AG04449 (cell line): ENCODE measurements at regions not wholly inside any gene's neighbourhood (a gene's known extent, or its start where the extent isn't known, plus 50 kb on each side); places are given as distances from the start of the nearest gene placed in this dataset.
"Not testable (repeated sequence)": the region's sequence is repeated elsewhere in the genome, so short reads cannot be mapped to it uniquely, and the experiment has no call there.

Experiments
- CTCF ChIA-PET: fragments of 350-600 bp; formaldehyde crosslinking; extraction: SDS; loops from one replicate; lab custom pipeline; 2021; ENCODE audit warnings: antibody characterized with exemption; lab: Yijun Ruan, JAX
- POLR2A ChIA-PET: fragments of 400-600, 350-600 bp; formaldehyde crosslinking; extraction: SDS; loops from one replicate; lab custom pipeline; 2020; ENCODE audit warnings: antibody characterized with exemption, inconsistent platforms; lab: Yijun Ruan, JAX
- DNase-seq: peaks from one replicate; pipeline ENCODE4 v3.0.0-alpha.2; 2010; ENCODE audit warnings: low read depth, low spot score
- H3K4me3 ChIP-seq: 2 replicates; pipeline ENCODE4 v1.5.1; 2011; ENCODE audit warnings: low read depth, mild to moderate bottlenecking, control low read depth, low read length
- TF ChIP-seq, protein P1 (sequence below): IDR thresholded peaks from one replicate; pipeline ENCODE4 v1.5.1; 2011; ENCODE audit warnings: mild to moderate bottlenecking, moderate library complexity, low read length, control low read depth, inconsistent platforms; ENCODE audit not compliant: insufficient read depth; ENCODE audit errors: missing control alignments

DNA sequence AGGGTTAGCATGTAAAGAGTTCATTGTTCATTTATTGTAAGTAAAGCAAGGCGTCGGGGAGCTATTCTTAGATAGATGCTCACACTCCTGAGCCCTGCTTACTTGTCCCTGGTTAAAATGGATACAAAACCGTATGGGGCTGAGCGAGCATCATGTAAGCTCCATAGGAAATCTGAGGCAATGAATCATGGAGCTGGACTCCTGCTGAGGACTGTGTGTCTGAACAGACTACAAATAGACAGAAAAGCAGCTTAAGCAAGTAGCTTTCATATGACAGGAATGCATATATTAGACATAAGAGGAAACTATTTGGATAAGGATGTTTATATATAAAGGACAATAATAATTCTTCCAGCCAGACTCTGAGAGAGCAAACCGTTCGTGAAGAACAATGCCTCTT, 604.9 kb upstream of the PTBP2 start:
- TF ChIP-seq, protein P1, sequence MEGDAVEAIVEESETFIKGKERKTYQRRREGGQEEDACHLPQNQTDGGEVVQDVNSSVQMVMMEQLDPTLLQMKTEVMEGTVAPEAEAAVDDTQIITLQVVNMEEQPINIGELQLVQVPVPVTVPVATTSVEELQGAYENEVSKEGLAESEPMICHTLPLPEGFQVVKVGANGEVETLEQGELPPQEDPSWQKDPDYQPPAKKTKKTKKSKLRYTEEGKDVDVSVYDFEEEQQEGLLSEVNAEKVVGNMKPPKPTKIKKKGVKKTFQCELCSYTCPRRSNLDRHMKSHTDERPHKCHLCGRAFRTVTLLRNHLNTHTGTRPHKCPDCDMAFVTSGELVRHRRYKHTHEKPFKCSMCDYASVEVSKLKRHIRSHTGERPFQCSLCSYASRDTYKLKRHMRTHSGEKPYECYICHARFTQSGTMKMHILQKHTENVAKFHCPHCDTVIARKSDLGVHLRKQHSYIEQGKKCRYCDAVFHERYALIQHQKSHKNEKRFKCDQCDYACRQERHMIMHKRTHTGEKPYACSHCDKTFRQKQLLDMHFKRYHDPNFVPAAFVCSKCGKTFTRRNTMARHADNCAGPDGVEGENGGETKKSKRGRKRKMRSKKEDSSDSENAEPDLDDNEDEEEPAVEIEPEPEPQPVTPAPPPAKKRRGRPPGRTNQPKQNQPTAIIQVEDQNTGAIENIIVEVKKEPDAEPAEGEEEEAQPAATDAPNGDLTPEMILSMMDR: no peak
- ChIA-PET POLR2A (no interaction called here), CTCF (no interaction called here)

GRCh38 chr1:96130432-96130831, 591.2 kb upstream of the PTBP2 start:
- no peak overlapping the region for H3K4me3 ChIP-seq
- no peak for DNase-seq
- TF ChIP-seq, protein P1: no peak
- ChIA-PET POLR2A (no interaction called here), CTCF (no interaction called here)

More for the DNA sequence above, 604.9 kb upstream of the PTBP2 start:
- no peak for DNase-seq
- H3K4me3 ChIP-seq: no peak overlapping the region

DNA sequence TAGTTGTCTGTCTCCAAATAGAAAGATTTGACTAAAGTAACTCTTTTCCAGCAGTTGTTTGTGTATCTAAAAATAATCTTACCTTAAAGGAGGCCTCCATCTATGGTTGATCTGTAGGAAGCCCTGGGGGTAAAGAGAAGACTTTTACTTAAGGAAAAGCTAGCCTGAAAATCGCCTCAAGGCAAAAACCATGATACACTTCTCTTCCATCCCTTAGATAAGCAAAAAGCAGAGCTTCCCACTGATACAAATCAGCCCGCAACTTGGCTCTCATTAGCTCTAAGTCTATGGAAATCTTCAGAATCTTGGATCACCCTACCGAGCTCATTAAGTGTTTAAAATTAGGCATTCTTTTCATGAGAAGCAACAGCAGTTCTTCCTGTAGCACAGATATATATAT, 576.9 kb upstream of the PTBP2 start:
- POLR2A ChIA-PET: no interaction called here

DNA sequence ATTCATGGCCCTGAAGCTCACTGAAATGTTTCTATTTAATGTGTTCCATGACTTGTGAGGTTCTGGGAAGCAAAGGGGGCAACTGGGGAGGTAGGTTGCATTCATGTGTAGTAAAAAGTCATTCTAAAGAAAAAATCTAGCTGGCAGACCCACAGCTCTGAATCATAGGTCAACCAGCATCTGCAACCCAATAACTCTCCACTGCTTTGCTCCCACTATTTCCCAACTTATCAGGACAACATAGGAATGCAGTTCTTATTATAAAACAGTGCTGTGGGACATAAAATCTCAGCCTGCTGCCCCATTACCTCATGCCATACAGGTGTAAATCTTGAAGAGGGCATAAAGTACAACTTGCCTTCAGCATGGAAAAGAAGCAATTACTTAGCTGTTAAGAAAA, 576.1 kb upstream of the PTBP2 start:
- TF ChIP-seq, protein P1: no peak
- ChIA-PET CTCF (no interaction called here), POLR2A (no interaction called here)
- DNase-seq: no peak
- no peak overlapping the region for H3K4me3 ChIP-seq

More for the DNA sequence above, 576.9 kb upstream of the PTBP2 start:
- H3K4me3 ChIP-seq: no peak overlapping the region
- TF ChIP-seq, protein P1: no peak
- CTCF ChIA-PET: no interaction called here
- DNase-seq: no peak

GRCh38 chr1:96152957-96153356, 568.6 kb upstream of the PTBP2 start:
- POLR2A ChIA-PET, CTCF ChIA-PET, DNase-seq, H3K4me3 ChIP-seq: not testable (repeated sequence)

- TF ChIP-seq, protein P1: no peak
- ChIA-PET CTCF (no interaction called here), POLR2A (no interaction called here)
These were observed 564.5 kb upstream of the PTBP2 start for GRCh38 chr1:96157101-96157500.

GRCh38 chr1:96159379-96159778, 562.2 kb upstream of the PTBP2 start:
- DNase-seq: no peak
- ChIA-PET CTCF (no interaction called here), POLR2A (no interaction called here)
- no peak overlapping the region for H3K4me3 ChIP-seq
- TF ChIP-seq, protein P1: no peak

More at GRCh38 chr1:96157101-96157500, 564.5 kb upstream of the PTBP2 start:
- no peak for DNase-seq
- H3K4me3 ChIP-seq: no peak overlapping the region
